PC-9 (cell line): ENCODE measurements at regions not wholly inside any gene's neighbourhood (a gene's known extent, or its start where the extent isn't known, plus 50 kb on each side); places are given as distances from the start of the nearest gene placed in this dataset.

Experiments
- CTCF ChIP-seq: fragments of 200-600 bp; sonication (generic); conservative IDR thresholded peaks from 2 replicates; pipeline ENCODE4 v1.6.1; 2017; ENCODE audit warnings: mixed run types, antibody characterized with exemption, mild to moderate bottlenecking, moderate library complexity
- EZH2 ChIP-seq: fragments of 200-600 bp; sonication (generic); IDR thresholded peaks from 2 replicates; pipeline ENCODE4 v1.8.0; 2017; ENCODE audit warnings: antibody characterized with exemption, low read depth

GRCh38 chr18:22536558-22536957, 118.8 kb upstream of the CTAGE1 start:
- TF ChIP-seq CTCF: no peak
- no peak for TF ChIP-seq EZH2
